ENCODE measurements at regions not wholly inside any gene's neighbourhood (a gene's known extent, or its start where the extent isn't known, plus 50 kb on each side); places are given as distances from the start of the nearest gene placed in this dataset.

DNA sequence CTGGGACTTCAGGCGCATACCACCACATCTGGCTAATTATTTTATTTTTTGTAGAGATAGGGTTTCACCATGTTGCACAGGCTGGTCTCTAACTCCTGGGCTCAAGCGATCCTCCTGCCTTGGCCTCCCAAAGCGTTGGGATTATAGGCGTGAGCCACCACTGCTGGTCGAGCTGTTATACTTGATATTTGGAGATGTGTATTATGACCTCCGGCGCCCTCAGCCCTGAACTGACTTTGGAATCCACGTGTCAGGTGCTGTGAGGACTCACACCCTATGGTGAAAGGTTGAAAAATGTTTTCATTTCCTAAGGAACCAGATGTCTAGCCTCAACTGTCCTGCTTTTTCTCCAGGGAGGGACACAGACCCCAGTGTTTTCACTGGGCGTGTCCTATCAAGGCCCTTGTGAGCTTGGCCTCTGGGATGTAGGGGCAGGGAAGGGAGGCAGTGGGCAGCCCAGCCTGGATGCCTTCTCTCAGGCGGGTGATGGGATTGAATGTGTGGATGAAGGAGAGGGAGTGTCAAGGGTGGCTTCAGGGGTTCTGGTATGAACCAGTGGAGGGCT is 56.4 kb upstream of the HAAO start:
- Histone ChIP-seq H3K9me3 (no peaks in the 10 kb centered on the region), H3K36me3 (replicated peaks in 1 of 2; ENCODE audit: insufficient read depth in 1 of 2, low read depth in 2 of 2) (no peaks in the 10 kb centered on the region), H3K4me1 (no peaks in the 10 kb centered on the region), H3K27me3 (no peaks in the 10 kb centered on the region), H3K27ac (no peak overlapping the region), H3K4me3 (no peak overlapping the region)
- intact Hi-C loops (cut with DNase I): loop anchor here (10.0 kb wide), 1 partner anchor 386 kb away; no protein-coding TSS in a partner anchor
- ATAC-seq (no peak), DNase-seq (no peak)
- no peak for TF ChIP-seq POLR2A (IDR thresholded peaks at IDR 0.05)
- TF ChIP-seq, protein P1, sequence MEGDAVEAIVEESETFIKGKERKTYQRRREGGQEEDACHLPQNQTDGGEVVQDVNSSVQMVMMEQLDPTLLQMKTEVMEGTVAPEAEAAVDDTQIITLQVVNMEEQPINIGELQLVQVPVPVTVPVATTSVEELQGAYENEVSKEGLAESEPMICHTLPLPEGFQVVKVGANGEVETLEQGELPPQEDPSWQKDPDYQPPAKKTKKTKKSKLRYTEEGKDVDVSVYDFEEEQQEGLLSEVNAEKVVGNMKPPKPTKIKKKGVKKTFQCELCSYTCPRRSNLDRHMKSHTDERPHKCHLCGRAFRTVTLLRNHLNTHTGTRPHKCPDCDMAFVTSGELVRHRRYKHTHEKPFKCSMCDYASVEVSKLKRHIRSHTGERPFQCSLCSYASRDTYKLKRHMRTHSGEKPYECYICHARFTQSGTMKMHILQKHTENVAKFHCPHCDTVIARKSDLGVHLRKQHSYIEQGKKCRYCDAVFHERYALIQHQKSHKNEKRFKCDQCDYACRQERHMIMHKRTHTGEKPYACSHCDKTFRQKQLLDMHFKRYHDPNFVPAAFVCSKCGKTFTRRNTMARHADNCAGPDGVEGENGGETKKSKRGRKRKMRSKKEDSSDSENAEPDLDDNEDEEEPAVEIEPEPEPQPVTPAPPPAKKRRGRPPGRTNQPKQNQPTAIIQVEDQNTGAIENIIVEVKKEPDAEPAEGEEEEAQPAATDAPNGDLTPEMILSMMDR (IDR thresholded peaks at IDR 0.05): no peak
- WGBS, 2 donors: 88 to 89% methylated on average over 10 of the region's 10 CpGs

GRCh38 chr2:42848265-42848664 is 55.9 kb upstream of the HAAO start:
- Histone ChIP-seq H3K27me3 (no peaks in the 10 kb centered on the region), H3K27ac (no peak overlapping the region), H3K4me3 (no peak overlapping the region), H3K4me1 (no peaks in the 10 kb centered on the region), H3K36me3 (replicated peaks in 1 of 2; ENCODE audit: insufficient read depth in 1 of 2, low read depth in 2 of 2) (no peaks in the 10 kb centered on the region), H3K9me3 (no peaks in the 10 kb centered on the region)
- 54 to 89% methylated on average over 1 of the region's 1 CpG for WGBS, 2 donors
- ATAC-seq: no peak
- no peak for DNase-seq
- TF ChIP-seq, protein P1 (IDR thresholded peaks at IDR 0.05): no peak
- no peak for TF ChIP-seq POLR2A (IDR thresholded peaks at IDR 0.05)
- intact Hi-C loops (cut with DNase I): loop anchor here (10.0 kb wide), 1 partner anchor 387 kb away; no protein-coding TSS in a partner anchor

DNA sequence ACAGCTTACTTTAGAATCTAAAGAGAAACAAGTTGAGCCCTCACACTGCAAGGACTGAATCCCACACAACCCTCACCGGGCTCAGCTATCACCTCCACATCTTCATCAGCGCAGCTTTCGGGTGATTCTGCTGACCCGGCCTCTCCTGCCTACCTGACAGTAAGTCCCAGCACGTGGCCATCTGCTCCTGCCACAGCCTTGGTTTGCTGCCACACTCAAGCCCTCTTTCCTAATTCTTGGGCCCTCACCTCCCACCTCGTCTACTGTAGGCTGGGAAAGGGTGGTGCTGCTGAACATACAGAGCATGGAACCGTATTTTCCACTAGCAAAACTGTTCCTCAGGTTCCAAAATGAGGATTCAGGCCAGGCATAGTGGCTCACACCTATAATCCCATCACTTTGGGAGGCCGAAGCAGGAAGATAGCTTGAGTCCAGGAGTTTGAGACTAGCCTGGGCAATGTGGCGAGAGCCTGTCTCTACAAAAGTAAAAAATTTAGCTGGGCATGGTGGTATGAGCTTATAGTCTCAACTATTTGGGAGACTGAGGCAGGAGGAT is 55.3 kb upstream of the HAAO start:
- Histone ChIP-seq H3K4me1 (no peaks in the 10 kb centered on the region), H3K36me3 (replicated peaks in 1 of 2; ENCODE audit: insufficient read depth in 1 of 2, low read depth in 2 of 2) (no peaks in the 10 kb centered on the region), H3K4me3 (no peak overlapping the region), H3K27me3 (no peaks in the 10 kb centered on the region), H3K27ac (no peak overlapping the region), H3K9me3 (no peaks in the 10 kb centered on the region)
- TF ChIP-seq, protein P1 (IDR thresholded peaks at IDR 0.05): no peak
- 82 to 89% methylated on average over 9 of the region's 9 CpGs for WGBS, 2 donors
- ATAC-seq: no peak
- no peak for DNase-seq
- intact Hi-C loops (cut with DNase I): loop anchor here (10.0 kb wide), 1 partner anchor 387 kb away; no protein-coding TSS in a partner anchor

DNA sequence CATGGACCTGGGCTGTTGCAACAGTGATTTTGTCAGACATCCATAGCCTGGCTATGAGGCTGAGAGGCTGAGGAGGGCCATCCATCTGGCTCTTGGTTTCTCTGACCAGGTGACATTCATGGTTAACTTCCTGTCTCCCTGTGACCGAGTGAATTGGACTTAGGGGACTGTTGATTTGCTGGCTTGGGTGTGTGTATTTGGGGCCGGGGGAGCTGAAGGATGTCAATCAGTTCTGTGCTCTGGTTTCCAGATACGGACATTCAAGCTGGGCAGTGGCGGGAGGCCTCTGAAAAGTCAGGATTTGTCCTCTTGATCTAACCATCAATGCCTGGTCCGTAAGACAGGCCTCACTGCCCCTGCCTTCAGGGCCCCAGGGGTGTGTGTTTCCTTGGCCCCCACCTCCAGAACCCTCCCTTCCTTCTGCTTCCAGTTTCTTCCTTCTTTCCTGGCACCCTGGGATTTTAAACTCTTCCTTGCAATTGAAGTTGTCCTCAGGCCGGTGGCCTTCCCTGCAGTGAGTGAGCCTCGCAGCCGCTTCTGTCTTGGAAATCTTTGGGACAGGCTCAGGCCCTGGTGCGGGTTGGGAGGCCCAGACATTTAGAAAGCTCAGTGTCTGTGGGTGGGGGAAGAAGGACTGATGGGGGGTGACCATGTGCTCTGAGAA is 54.7 kb upstream of the HAAO start:
- ATAC-seq: no peak
- no peak for TF ChIP-seq POLR2A (IDR thresholded peaks at IDR 0.05)
- TF ChIP-seq, protein P1 (IDR thresholded peaks at IDR 0.05): no peak
- no peak overlapping the region for H3K27ac ChIP-seq
- DNase-seq: no peak
- intact Hi-C loops (cut with DNase I): loop anchor here (10.0 kb wide), 1 partner anchor 388 kb away; no protein-coding TSS in a partner anchor
- whole genome bisulfite sequencing, 2 donors: 90 to 91% methylated on average over 9 of the region's 9 CpGs
- no peak overlapping the region for H3K4me3 ChIP-seq
- H3K27me3 ChIP-seq: no peaks in the 10 kb centered on the region
- H3K36me3 ChIP-seq (replicated peaks in 1 of 2; ENCODE audit: insufficient read depth in 1 of 2, low read depth in 2 of 2): no peaks in the 10 kb centered on the region
- H3K9me3 ChIP-seq: no peaks in the 10 kb centered on the region
- no peaks in the 10 kb centered on the region for H3K4me1 ChIP-seq

All from body of pancreas (tissue), 4 donors.